Neural progenitor cell (in vitro differentiated cells): ENCODE measurements at regions not wholly inside any gene's neighbourhood (a gene's known extent, or its start where the extent isn't known, plus 50 kb on each side); places are given as distances from the start of the nearest gene placed in this dataset.

ENCODE experiments used
- CTCF ChIP-seq: fragments of 200-600 bp; sonication (generic); IDR thresholded peaks from 2 replicates; pipeline ENCODE4 v1.5.1; 2017; ENCODE audit warnings: antibody characterized with exemption, mild to moderate bottlenecking
- EZH2 ChIP-seq: fragments of 200-600 bp; sonication (generic); IDR thresholded peaks from 2 replicates; pipeline ENCODE4 v1.6.1; 2017; ENCODE audit warnings: antibody characterized with exemption, mild to moderate bottlenecking, moderate library complexity

GRCh38 chr1:81563632-81564031 lies 237.1 kb upstream of the ADGRL2 start:
- no peak for TF ChIP-seq CTCF
- no peak for TF ChIP-seq EZH2
